LNCaP clone FGC (cell line): ENCODE measurements at regions not wholly inside any gene's neighbourhood (a gene's known extent, or its start where the extent isn't known, plus 50 kb on each side); places are given as distances from the start of the nearest gene placed in this dataset.
A peak's percentile ranks its signal among the peaks of the same experiment; 100 is the strongest.

ENCODE experiments used
- DNase-seq: peaks from one replicate; pipeline ENCODE4 v3.0.0-alpha.2; 2011; ENCODE audit warnings: low read depth
- H3K4me3 ChIP-seq: 2 replicates; pipeline ENCODE4 v1.5.1; 2011; ENCODE audit warnings: mild to moderate bottlenecking, low read depth, low read length, control low read depth
- TF ChIP-seq, protein P1 (sequence below): IDR thresholded peaks from 2 replicates; pipeline ENCODE4 v1.5.1; 2012; ENCODE audit warnings: mild to moderate bottlenecking; ENCODE audit not compliant: control insufficient read depth, insufficient read depth; ENCODE audit errors: extremely low read depth

- no peak for DNase-seq
- TF ChIP-seq, protein P1, sequence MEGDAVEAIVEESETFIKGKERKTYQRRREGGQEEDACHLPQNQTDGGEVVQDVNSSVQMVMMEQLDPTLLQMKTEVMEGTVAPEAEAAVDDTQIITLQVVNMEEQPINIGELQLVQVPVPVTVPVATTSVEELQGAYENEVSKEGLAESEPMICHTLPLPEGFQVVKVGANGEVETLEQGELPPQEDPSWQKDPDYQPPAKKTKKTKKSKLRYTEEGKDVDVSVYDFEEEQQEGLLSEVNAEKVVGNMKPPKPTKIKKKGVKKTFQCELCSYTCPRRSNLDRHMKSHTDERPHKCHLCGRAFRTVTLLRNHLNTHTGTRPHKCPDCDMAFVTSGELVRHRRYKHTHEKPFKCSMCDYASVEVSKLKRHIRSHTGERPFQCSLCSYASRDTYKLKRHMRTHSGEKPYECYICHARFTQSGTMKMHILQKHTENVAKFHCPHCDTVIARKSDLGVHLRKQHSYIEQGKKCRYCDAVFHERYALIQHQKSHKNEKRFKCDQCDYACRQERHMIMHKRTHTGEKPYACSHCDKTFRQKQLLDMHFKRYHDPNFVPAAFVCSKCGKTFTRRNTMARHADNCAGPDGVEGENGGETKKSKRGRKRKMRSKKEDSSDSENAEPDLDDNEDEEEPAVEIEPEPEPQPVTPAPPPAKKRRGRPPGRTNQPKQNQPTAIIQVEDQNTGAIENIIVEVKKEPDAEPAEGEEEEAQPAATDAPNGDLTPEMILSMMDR = no peak
- H3K4me3 ChIP-seq = no peak overlapping the region
These were observed 417.8 kb upstream of the FOXG1 start for GRCh38 chr14:28348797-28349196.

DNA sequence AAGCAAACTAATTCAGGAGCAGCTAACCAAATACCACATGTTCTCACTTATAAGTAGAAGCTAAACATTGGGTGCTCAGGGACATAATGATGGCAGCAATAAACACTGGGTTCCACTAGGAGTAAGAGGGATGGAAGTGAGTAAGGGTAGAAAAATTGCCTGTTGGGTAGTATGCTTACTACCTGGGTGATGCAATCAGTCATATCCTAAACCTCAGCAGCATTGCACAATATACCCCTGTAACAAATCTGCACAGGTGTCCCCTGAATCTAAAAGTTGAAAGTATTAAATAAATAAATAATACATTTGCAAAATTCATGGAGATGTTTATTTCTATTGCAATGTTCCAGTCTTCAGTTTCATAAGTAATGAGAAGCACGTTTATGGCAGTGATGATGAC lies 409.8 kb upstream of the FOXG1 start:
- H3K4me3 ChIP-seq = no peak overlapping the region
- TF ChIP-seq, protein P1 = no peak
- DNase-seq = no peak

- DNase-seq = no peak
- no peak overlapping the region for H3K4me3 ChIP-seq
- TF ChIP-seq, protein P1 = no peak
These were observed 405.1 kb upstream of the FOXG1 start for GRCh38 chr14:28361486-28361885.

- H3K4me3 ChIP-seq = no peak overlapping the region
- no peak for DNase-seq
- TF ChIP-seq, protein P1 = no peak
These were observed 401.1 kb upstream of the FOXG1 start for GRCh38 chr14:28365510-28365909.

GRCh38 chr14:28373721-28374120 lies 392.9 kb upstream of the FOXG1 start:
- TF ChIP-seq, protein P1 = no peak
- DNase-seq = no peak
- H3K4me3 ChIP-seq = no peak overlapping the region

- TF ChIP-seq, protein P1 = peak; percentile 71
- DNase-seq = peak; percentile 14
- no peak overlapping the region for H3K4me3 ChIP-seq
These were observed 391.3 kb upstream of the FOXG1 start for GRCh38 chr14:28375295-28375694.

DNA sequence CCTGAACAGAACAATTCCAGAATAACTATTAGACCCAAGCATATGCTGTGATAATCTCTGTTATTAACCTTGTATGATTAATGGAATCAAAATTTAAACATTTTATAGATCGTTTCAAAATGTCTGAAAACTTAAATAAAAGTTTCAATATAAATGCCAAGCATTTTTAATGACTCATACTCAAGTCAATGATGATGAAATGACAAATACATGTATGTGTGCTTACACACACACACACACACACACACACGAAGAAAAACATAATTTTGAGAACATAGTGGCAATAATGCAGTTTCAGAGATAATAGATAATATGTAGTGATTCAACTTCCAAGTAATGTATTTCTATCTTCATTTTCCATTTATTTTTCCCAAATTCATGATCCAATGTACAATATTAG lies 384.9 kb upstream of the FOXG1 start:
- no peak for DNase-seq
- no peak overlapping the region for H3K4me3 ChIP-seq

More for the DNA sequence above, 384.9 kb upstream of the FOXG1 start:
- TF ChIP-seq, protein P1 = no peak
